ENCODE measurements at regions not wholly inside any gene's neighbourhood (a gene's known extent, or its start where the extent isn't known, plus 50 kb on each side); places are given as distances from the start of the nearest gene placed in this dataset.
"Not testable (repeated sequence)": the region's sequence is repeated elsewhere in the genome, so short reads cannot be mapped to it uniquely, and the experiment has no call there.

- Histone ChIP-seq H3K4me1 (ENCODE audit: low read depth) (no peaks in the 10 kb centered on the region), H3K27ac (no peak overlapping the region), H3K4me3 (no peak overlapping the region), H3K27me3 (no peaks in the 10 kb centered on the region), H3K9me3 (ENCODE audit: low read depth) (no peaks in the 10 kb centered on the region), H3K36me3 (no peaks in the 10 kb centered on the region)
- TF ChIP-seq CTCF (IDR thresholded peaks at IDR 0.05; ENCODE audit: low read depth, low read length) = no peak
- no peak for DNase-seq (ENCODE audit: low read depth in 1 of 2, low spot score in 1 of 2)
Observed at GRCh38 chr4:115537387-115537786, 424.0 kb upstream of the NDST4 start.

- DNase-seq (ENCODE audit: low read depth in 1 of 2, low spot score in 1 of 2) = no peak
- no peak overlapping the region for H3K27ac ChIP-seq
- TF ChIP-seq CTCF (IDR thresholded peaks at IDR 0.05; ENCODE audit: low read depth, low read length) = no peak
- no peak overlapping the region for H3K4me3 ChIP-seq
- no peaks in the 10 kb centered on the region for H3K4me1 ChIP-seq (ENCODE audit: low read depth)
- H3K36me3 ChIP-seq = no peaks in the 10 kb centered on the region
- no peaks in the 10 kb centered on the region for H3K9me3 ChIP-seq (ENCODE audit: low read depth)
- H3K27me3 ChIP-seq = no peaks in the 10 kb centered on the region
Observed at GRCh38 chr4:115529126-115529525, 415.7 kb upstream of the NDST4 start.

- H3K4me1 ChIP-seq (ENCODE audit: low read depth); DNase-seq (ENCODE audit: low read depth in 1 of 2, low spot score in 1 of 2); H3K4me3 ChIP-seq; H3K27ac ChIP-seq; H3K36me3 ChIP-seq; H3K9me3 ChIP-seq (ENCODE audit: low read depth); H3K27me3 ChIP-seq: not testable (repeated sequence)
Observed at GRCh38 chr4:115519476-115519875, 406.1 kb upstream of the NDST4 start.

- DNase-seq (ENCODE audit: low read depth in 1 of 2, low spot score in 1 of 2) = no peak
- Histone ChIP-seq H3K4me1 (ENCODE audit: low read depth) (no peaks in the 10 kb centered on the region), H3K9me3 (ENCODE audit: low read depth) (no peaks in the 10 kb centered on the region), H3K27me3 (no peaks in the 10 kb centered on the region), H3K4me3 (no peak overlapping the region), H3K27ac (no peak overlapping the region), H3K36me3 (no peaks in the 10 kb centered on the region)
- TF ChIP-seq CTCF (IDR thresholded peaks at IDR 0.05; ENCODE audit: low read depth, low read length) = no peak
Observed at GRCh38 chr4:115515772-115516171, 402.4 kb upstream of the NDST4 start.

- H3K4me1 ChIP-seq (ENCODE audit: low read depth) = no peaks in the 10 kb centered on the region
- no peaks in the 10 kb centered on the region for H3K27me3 ChIP-seq
- DNase-seq (ENCODE audit: low read depth in 1 of 2, low spot score in 1 of 2) = no peak
- TF ChIP-seq CTCF (IDR thresholded peaks at IDR 0.05; ENCODE audit: low read depth, low read length) = no peak
- H3K9me3 ChIP-seq (ENCODE audit: low read depth) = no peaks in the 10 kb centered on the region
- no peak overlapping the region for H3K4me3 ChIP-seq
- no peak overlapping the region for H3K27ac ChIP-seq
- no peaks in the 10 kb centered on the region for H3K36me3 ChIP-seq
Observed at GRCh38 chr4:115515366-115515765, 401.9 kb upstream of the NDST4 start.

GRCh38 chr4:115514675-115515074, 401.3 kb upstream of the NDST4 start:
- DNase-seq (ENCODE audit: low read depth in 1 of 2, low spot score in 1 of 2) = no peak
- no peaks in the 10 kb centered on the region for H3K4me1 ChIP-seq (ENCODE audit: low read depth)
- no peak overlapping the region for H3K4me3 ChIP-seq
- TF ChIP-seq CTCF (IDR thresholded peaks at IDR 0.05; ENCODE audit: low read depth, low read length) = no peak
- H3K9me3 ChIP-seq (ENCODE audit: low read depth) = no peaks in the 10 kb centered on the region
- no peak overlapping the region for H3K27ac ChIP-seq
- H3K27me3 ChIP-seq = no peaks in the 10 kb centered on the region
- H3K36me3 ChIP-seq = no peaks in the 10 kb centered on the region
